GM23248 (cell line): ENCODE measurements at regions not wholly inside any gene's neighbourhood (a gene's known extent, or its start where the extent isn't known, plus 50 kb on each side); places are given as distances from the start of the nearest gene placed in this dataset.

Experiments
- DNase-seq: peaks from one replicate; pipeline ENCODE4 v3.0.0-alpha.2; 2015
- H2AFZ ChIP-seq: fragments of 200-600 bp; sonication (generic); 2 replicates; pipeline ENCODE4 v1.6.1; 2016; ENCODE audit warnings: antibody characterized with exemption
- H3F3A ChIP-seq: fragments of 200-600 bp; sonication (generic); 2 replicates; pipeline ENCODE4 v1.6.1; 2016; ENCODE audit warnings: mild to moderate bottlenecking, antibody characterized with exemption, mixed run types; ENCODE audit not compliant: insufficient read depth
- H3K27ac ChIP-seq: fragments of 200-600 bp; sonication (generic); 2 replicates; pipeline ENCODE4 v1.5.1; 2016; ENCODE audit warnings: mild to moderate bottlenecking
- H3K27me3 ChIP-seq: fragments of 200-600 bp; sonication (generic); replicated peaks from 2 replicates; pipeline ENCODE4 v1.6.1; 2016; ENCODE audit warnings: mild to moderate bottlenecking; ENCODE audit not compliant: insufficient read depth
- H3K36me3 ChIP-seq: fragments of 200-600 bp; sonication (generic); 2 replicates; pipeline ENCODE4 v1.6.1; 2016; ENCODE audit warnings: low read depth, mild to moderate bottlenecking
- H3K4me1 ChIP-seq: fragments of 200-600 bp; sonication (generic); 2 replicates; pipeline ENCODE4 v1.6.1; 2016; ENCODE audit warnings: mild to moderate bottlenecking; ENCODE audit not compliant: insufficient read depth
- H3K4me2 ChIP-seq: fragments of 200-600 bp; sonication (generic); one replicate; pipeline ENCODE4 v1.6.1; 2016; ENCODE audit warnings: mild to moderate bottlenecking; ENCODE audit not compliant: unreplicated experiment
- H3K4me3 ChIP-seq: fragments of 200-600 bp; sonication (generic); 2 replicates; pipeline ENCODE4 v1.5.1; 2016; ENCODE audit warnings: mild to moderate bottlenecking
- H3K79me2 ChIP-seq: fragments of 200-600 bp; sonication (generic); 2 replicates; pipeline ENCODE4 v1.6.1; 2016; ENCODE audit warnings: mild to moderate bottlenecking; ENCODE audit not compliant: insufficient read depth
- H3K9ac ChIP-seq: fragments of 200-600 bp; sonication (generic); 2 replicates; pipeline ENCODE4 v1.6.1; 2016; ENCODE audit warnings: mild to moderate bottlenecking
- H3K9me2 ChIP-seq: fragments of 200-600 bp; sonication (generic); 2 replicates; pipeline ENCODE4 v1.6.1; 2016; ENCODE audit warnings: mixed run types, mild to moderate bottlenecking, moderate library complexity; ENCODE audit not compliant: insufficient read depth
- H3K9me3 ChIP-seq: fragments of 200-600 bp; sonication (generic); one replicate; pipeline ENCODE4 v1.6.1; 2017; ENCODE audit warnings: low read depth
- H4K20me1 ChIP-seq: fragments of 200-600 bp; sonication (generic); 2 replicates; pipeline ENCODE4 v1.6.0; 2016; ENCODE audit not compliant: insufficient read depth
- EZH2 ChIP-seq: fragments of 200-600 bp; sonication (generic); IDR thresholded peaks from 2 replicates; pipeline ENCODE4 v1.6.1; 2018; ENCODE audit warnings: antibody characterized with exemption, mild to moderate bottlenecking; ENCODE audit not compliant: insufficient read depth, poor library complexity, severe bottlenecking
- EZH2phosphoT487 ChIP-seq: fragments of 200-600 bp; sonication (generic); IDR thresholded peaks from 2 replicates; pipeline ENCODE4 v1.6.1; 2018; ENCODE audit warnings: antibody characterized with exemption, moderate library complexity, mild to moderate bottlenecking, low read depth; ENCODE audit not compliant: insufficient read depth
- WGBS, 2 experiments: methylation state at CpG; one replicate each; pipeline ENCODE4 v1.1.6; 2015 to 2017; ENCODE audit warnings: low lambda C conversion rate in 2 of 2, low coverage in 1 of 2; ENCODE audit errors: missing lambda C conversion rate in 2 of 2; 5-methylcytosine and 5-hydroxymethylcytosine counted together
- in situ Hi-C: fragments of 300-500 bp; cut with MboI; formaldehyde crosslinking; loops from 2 replicates; pipeline ENCODE4 v1.15.0; 2020

- 43 to 48% methylated on average over 7 of the region's 7 CpGs for WGBS, 2 experiments
- in situ Hi-C loops = no loop called here
Measured at GRCh38 chr13:72180253-72180952, 313.4 kb upstream of the DACH1 start.

GRCh38 chr13:72174549-72174948 is 307.5 kb upstream of the DACH1 start:
- H3K4me1 ChIP-seq = no peaks in the 10 kb centered on the region
- no peak overlapping the region for H3K4me3 ChIP-seq
- H3K27ac ChIP-seq = no peak overlapping the region
- no peaks in the 10 kb centered on the region for H3K79me2 ChIP-seq
- H3K9me2 ChIP-seq = no peaks in the 10 kb centered on the region
- no peak for TF ChIP-seq EZH2phosphoT487
- TF ChIP-seq EZH2 = no peak
- H3F3A ChIP-seq = no peaks in the 10 kb centered on the region
- no peaks in the 10 kb centered on the region for H3K9me3 ChIP-seq
- WGBS, 2 experiments = 21% methylated on average over 2 of the region's 2 CpGs
- H3K36me3 ChIP-seq = no peaks in the 10 kb centered on the region
- no peak overlapping the region for H3K4me2 ChIP-seq
- DNase-seq = no peak
- H4K20me1 ChIP-seq = no peaks in the 10 kb centered on the region
- H3K9ac ChIP-seq = no peak overlapping the region
- in situ Hi-C loops = no loop called here
- no peaks in the 10 kb centered on the region for H3K27me3 ChIP-seq
- H2AFZ ChIP-seq = no peak overlapping the region

More at GRCh38 chr13:72180253-72180952, 313.4 kb upstream of the DACH1 start:
- H3K4me3 ChIP-seq = no peak overlapping the region
- no peaks in the 10 kb centered on the region for H3K9me3 ChIP-seq
- H3K9me2 ChIP-seq = no peaks in the 10 kb centered on the region
- no peaks in the 10 kb centered on the region for H4K20me1 ChIP-seq
- no peak overlapping the region for H3K27ac ChIP-seq
- TF ChIP-seq EZH2phosphoT487 (no peak), EZH2 (no peak)
- H3K27me3 ChIP-seq = no peaks in the 10 kb centered on the region
- no peaks in the 10 kb centered on the region for H3K36me3 ChIP-seq
- no peak for DNase-seq
- no peaks in the 10 kb centered on the region for H3K79me2 ChIP-seq
- H2AFZ ChIP-seq = no peak overlapping the region
- H3K9ac ChIP-seq = no peak overlapping the region
- no peaks in the 10 kb centered on the region for H3F3A ChIP-seq
- no peak overlapping the region for H3K4me2 ChIP-seq
- H3K4me1 ChIP-seq = no peaks in the 10 kb centered on the region

- no peaks in the 10 kb centered on the region for H3K4me1 ChIP-seq
- no peak overlapping the region for H3K9ac ChIP-seq
- in situ Hi-C loops = no loop called here
- TF ChIP-seq EZH2phosphoT487 (no peak), EZH2 (no peak)
- no peaks in the 10 kb centered on the region for H3K9me2 ChIP-seq
- no peak overlapping the region for H2AFZ ChIP-seq
- H3F3A ChIP-seq = no peaks in the 10 kb centered on the region
- H3K9me3 ChIP-seq = no peaks in the 10 kb centered on the region
- H4K20me1 ChIP-seq = no peaks in the 10 kb centered on the region
- DNase-seq = no peak
- no peak overlapping the region for H3K27ac ChIP-seq
- H3K4me3 ChIP-seq = no peak overlapping the region
- H3K79me2 ChIP-seq = no peaks in the 10 kb centered on the region
- H3K27me3 ChIP-seq = no peaks in the 10 kb centered on the region
- no peak overlapping the region for H3K4me2 ChIP-seq
- WGBS, 2 experiments = 36 to 39% methylated on average over 11 of the region's 11 CpGs
- no peaks in the 10 kb centered on the region for H3K36me3 ChIP-seq
Measured at GRCh38 chr13:72170571-72170970, 303.6 kb upstream of the DACH1 start.

- Histone ChIP-seq H3K9ac (no peak overlapping the region), H3K4me2 (no peak overlapping the region), H4K20me1 (no peaks in the 10 kb centered on the region), H3K36me3 (no peaks in the 10 kb centered on the region), H3K27me3 (no peaks in the 10 kb centered on the region), H3F3A (no peaks in the 10 kb centered on the region), H3K9me2 (no peaks in the 10 kb centered on the region), H3K27ac (no peak overlapping the region), H3K4me1 (no peaks in the 10 kb centered on the region), H3K4me3 (no peak overlapping the region), H3K9me3 (no peaks in the 10 kb centered on the region), H2AFZ (no peak overlapping the region), H3K79me2 (no peaks in the 10 kb centered on the region)
- in situ Hi-C loops = no loop called here
- TF ChIP-seq EZH2 = no peak
- TF ChIP-seq EZH2phosphoT487 = no peak
- WGBS, 2 experiments = 30 to 35% methylated on average over 8 of the region's 8 CpGs
- no peak for DNase-seq
Measured at GRCh38 chr13:72168126-72168855, 301.3 kb upstream of the DACH1 start.
